RCC 7860 (cell line): ENCODE measurements at regions not wholly inside any gene's neighbourhood (a gene's known extent, or its start where the extent isn't known, plus 50 kb on each side); places are given as distances from the start of the nearest gene placed in this dataset.
"Not testable (repeated sequence)": the region's sequence is repeated elsewhere in the genome, so short reads cannot be mapped to it uniquely, and the experiment has no call there.

ENCODE experiments used
- DNase-seq: peaks from one replicate; pipeline ENCODE4 v3.0.0-alpha.2; 2015; ENCODE audit warnings: low spot score
- FAIRE-seq: peaks from 2 replicates; lab custom pipeline; 2012; peaks lifted over from hg19 to GRCh38; lab: Jason Lieb, UNC

DNA sequence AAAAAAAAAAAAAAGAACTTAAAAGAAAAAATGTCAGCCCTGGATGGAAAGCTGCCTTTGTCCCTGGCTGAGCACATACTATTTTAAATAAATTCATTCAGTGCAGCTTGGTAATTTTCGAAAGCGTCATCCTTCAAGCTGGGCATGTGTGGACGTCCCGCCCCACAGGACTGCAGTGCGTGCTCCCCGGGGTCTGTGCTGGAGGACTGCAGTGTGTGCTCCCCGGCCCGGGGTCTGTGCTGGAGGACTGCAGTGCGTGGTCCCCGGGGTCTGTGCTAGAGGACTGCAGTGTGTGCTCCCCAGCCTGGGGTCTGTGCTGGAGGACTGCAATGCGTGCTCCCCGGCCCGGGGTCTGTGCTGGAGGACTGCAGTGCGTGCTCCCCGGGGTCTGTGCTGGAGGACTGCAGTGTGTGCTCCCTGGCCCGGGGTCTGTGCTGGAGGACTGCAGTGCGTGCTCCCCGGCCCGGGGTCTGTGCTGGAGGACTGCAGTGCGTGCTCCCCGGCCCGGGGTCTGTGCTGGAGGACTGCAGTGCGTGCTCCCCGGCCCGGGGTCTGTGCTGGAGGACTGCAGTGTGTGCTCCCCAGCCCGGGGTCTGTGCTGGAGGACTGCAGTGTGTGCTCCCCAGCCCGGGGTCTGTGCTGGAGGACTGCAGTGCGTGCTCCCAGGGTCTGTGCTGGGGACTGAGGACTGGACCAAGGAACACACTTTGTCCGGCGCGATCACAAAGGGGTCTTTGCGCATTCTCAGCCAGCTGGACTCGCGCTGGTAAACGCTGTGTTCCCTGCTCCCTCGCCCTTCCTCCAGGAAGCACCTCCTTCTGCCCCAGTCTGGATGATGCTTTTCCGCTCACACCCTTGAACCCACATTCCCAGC lies 86.3 kb downstream of the CPN2 start:
- not testable (repeated sequence) for FAIRE-seq, DNase-seq

DNA sequence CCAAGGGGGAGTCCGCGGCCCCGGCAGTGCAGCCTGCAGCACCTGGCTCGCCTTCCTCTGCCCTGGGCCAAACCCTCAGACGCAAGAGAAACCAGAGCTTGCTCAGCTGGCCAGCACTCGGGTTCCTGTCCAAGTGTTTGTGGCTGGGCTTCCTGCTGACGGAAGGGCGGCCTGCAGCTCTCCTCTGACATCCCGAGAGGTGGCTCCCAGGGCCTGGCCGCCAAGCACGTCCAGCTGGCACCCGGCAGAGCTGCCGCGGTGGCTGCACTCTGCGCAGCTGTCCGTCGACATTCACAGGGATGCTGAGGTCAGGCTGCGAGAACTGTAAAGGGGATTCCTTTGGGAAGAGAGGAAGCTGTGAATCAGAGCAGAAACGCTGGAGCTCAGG lies 85.6 kb downstream of the CPN2 start:
- DNase-seq = peak; percentile 34
- no peak for FAIRE-seq

DNA sequence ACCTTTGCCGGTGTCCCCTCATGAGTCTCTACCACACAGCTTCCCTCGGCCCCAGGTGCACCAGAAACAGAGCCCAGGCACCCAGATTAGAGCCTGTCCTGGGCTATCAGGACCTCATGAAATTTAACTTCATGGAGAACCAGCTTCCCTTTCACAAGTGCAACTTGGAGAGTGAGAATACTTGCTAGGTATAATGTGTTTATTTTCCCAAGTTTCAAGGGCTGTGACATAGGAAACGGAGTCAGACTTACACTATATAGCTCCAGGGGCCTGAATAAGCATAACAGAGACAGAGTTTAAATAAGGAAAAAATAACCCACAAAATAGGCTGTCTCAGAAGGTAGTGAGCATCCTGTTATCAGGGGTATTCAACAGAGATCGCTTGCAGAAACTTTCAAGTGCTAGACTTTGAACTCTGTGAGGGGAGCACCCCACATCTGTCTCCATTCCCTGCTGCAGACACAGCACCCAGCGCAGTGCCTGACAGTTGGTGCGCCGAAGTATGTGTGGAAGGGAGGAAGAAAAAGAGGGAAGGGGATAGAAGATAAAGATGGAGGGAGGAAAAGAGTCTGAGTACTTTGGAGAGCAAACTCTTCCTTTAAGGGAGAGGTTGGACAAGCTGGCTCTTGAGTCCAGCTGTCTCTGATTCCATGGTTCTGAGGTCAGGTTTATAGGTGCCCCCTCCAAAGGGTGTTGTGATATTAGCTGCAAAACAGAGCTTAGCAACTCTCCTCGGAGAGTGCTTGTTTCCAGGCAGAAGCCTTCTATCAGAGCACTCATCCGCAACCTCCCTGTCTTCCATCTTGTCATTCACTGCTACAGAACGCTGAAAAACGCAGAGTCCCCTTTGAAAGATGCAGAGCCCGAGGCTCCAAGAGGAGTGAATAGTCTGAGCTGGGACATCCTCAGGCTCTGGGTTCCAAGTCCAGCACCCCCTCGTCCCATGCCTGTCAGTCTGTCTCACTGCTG lies 84.8 kb downstream of the CPN2 start:
- no peak for DNase-seq
- no peak for FAIRE-seq

DNA sequence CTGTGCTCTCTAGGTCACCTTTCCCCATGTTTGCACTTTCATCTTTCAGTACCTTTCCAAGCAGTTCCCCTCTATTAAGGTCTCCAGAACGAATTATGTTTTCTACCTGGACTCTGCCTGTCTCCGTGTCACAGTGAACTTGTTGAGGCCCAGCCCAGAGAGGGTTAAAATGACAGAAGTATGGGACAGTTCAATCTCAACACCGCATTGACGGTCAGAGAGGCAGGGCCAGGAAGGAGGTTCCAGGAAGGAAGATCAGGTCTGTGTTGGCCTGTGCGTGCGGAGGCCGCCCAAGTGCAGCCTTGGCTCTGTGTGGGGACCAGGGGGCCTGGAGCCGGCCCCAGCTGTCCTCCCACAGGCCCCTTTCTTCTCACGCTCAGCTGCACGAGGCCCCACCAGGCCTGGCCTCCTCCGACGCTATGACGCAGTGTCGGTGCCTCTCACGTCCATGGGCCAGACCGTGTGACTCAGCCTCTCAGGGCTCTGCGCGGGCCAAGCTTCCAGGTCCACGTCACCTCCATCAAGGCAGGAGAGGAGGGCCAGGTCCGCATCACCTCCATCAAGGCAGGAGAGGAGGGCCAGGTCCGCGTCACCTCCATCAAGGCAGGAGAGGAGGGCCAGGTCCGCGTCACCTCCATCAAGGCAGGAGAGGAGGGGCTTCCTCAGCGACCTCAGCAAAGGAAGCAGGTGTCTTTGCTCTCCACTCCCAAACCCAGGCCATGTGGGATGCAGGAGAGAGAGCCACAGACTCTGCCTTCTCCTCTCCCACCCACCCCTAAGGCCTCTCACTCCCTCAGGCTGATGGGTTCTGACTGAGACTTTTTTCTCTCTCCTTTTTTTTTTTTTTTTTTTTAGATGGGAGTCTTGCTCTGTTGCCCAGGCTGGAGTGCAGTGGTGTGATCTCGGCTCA lies 83.1 kb downstream of the CPN2 start:
- DNase-seq (no peak), FAIRE-seq (no peak)

DNA sequence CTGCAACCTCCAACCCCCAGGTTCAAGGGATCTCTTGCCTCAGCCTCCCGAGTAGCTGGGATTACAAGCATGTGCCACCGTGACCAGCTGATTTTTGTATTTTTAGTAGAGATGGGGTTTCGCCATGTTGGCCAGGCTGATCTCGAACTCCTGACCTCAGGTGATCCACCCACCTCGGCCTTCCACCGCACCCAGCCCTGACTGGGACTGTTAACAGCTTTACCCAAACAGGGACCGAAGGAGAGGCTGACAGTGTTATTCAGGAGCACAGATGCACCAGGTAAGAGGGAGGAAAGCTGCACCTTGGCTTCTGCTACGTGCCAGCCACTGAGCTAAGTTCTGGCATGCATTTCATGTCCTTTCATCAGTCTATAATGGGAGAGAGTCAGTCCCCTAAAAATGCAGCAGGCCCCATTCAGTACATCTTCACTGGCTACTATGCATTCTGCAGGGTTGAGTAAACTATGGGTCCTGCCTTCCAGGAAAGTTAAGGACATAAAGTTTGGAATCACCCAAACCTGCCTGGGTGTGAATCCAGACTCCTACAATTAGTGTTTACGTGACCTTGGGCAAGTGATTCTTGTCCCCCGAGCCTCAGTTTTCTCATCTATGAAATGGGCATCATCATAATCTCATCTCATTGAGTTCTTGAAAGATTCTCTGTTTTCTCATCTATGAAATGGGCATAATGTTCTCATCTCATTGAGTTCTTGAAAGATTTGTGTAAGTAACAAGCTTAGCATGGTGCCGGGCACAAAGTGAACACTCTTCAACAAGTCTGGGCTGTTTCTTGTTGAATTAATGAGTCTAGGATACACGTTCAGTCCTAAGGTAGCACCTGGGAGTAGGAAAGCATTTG lies 82.2 kb downstream of the CPN2 start:
- FAIRE-seq (no peak), DNase-seq (no peak)

DNA sequence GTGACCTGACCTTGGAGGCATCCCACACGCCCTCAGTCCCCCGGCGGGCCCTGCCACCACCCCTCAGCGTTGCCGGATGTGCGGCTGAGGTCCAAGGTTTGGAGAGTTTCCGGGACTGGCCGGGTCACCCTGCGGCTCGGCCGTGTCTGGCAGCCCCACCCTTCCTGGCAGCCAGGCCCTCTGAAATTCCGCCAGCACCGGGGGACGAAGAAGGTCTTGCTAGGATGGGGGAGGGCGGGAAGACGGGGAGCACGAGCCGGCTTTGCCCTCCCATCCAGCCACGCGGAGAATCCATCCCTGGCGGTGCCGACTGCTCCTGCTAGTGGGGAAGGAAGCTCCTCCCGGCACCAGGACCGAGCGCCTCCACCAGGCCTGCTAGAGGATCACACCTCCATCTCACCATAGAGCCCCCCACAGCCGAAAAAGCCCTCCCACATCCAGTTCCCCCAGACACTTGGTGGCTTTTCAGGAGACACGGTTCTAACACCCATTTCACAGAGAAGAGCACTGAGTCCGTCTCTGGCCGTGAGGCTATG lies 81.5 kb downstream of the CPN2 start:
- DNase-seq (no peak), FAIRE-seq (no peak)

DNA sequence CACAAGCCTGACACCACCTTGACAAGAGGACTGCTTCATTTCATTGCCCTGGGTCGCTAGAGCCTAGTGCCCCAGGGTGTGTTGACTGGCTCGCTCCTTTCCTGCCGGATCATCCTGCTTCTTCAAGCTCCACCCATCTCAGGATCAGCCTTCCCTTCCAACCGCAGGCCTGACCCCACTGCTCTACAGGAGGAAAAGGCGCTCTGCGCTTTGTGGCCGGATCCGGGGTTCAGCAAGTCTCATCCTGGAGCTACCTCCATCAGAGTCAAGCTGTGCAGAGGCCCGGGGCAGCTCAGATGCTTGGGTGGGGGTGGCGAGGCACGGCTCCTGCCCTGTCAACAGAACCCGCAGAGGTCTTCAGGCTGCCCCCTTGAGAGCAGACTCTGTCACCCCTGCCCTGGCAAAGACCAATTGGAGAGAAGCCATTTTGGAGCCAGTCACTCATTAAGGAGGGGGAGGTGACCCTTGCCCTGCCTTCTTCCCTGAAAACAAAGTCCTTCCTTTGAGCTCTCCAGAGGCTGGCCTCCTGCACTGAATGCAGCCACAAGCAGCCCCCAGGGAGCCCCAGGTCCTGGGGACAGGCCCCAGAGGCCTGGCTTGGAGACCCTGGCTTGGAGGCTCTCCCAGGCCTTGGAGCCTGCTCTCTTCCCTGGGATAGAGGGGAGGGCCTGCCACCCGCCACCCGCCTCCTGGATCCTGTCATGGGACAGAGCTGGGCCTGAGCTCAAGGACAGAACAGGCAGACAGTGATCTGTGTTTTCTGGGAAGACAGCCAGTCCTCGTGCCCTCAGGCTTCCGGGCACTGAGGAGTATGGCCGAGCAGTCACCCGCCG lies 80.3 kb downstream of the CPN2 start:
- FAIRE-seq = no peak
- no peak for DNase-seq

DNA sequence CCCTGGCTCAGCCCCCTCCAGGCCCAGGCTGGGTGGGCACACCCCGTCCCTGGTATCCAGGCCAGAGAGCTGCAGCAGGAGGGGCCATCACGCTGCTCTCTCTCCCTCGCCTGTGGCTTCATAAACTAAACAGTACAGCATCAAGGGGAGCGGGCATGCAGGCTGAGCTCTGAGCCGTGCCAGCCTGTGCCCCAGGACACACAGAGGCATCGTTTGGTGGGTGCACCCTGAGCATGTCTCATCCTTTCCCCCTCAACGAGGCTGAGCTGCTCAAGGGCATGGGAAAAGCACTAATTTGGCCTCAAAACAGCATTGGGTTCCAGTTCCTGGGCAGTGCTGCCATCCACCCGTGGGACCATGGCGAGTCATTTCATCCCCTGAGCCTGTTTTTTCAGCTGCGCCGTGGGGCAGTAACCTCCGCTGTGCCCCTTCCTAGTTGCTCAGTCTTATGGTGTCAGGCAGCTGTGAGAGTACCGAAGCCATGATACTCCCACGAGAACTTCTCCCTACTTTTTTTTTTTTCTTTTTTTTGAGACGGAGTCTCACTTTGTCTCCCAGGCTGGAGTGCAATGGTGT lies 79.6 kb downstream of the CPN2 start:
- no peak for FAIRE-seq

DNA sequence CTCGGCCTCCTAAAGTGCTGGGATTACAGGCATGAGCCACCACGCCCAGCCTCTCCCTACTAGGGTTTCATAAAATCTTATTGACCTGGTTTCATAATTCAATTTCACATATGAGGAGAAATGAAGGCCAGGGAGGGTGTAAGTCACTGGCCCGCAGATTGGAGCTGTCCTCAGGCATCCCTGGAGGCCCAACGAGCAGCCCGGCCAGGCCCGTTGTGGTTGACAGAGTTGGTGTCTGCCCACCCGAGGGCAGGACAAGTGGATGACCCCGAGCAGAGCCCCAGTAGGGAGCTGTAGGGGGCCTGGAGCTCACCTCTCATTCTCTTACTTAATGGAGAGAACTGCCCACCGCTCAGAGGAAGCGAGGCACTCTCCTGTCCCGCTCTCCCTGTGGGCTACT lies 78.9 kb downstream of the CPN2 start:
- no peak for FAIRE-seq
- DNase-seq = no peak

More for the DNA sequence above, 79.6 kb downstream of the CPN2 start:
- DNase-seq = no peak

DNA sequence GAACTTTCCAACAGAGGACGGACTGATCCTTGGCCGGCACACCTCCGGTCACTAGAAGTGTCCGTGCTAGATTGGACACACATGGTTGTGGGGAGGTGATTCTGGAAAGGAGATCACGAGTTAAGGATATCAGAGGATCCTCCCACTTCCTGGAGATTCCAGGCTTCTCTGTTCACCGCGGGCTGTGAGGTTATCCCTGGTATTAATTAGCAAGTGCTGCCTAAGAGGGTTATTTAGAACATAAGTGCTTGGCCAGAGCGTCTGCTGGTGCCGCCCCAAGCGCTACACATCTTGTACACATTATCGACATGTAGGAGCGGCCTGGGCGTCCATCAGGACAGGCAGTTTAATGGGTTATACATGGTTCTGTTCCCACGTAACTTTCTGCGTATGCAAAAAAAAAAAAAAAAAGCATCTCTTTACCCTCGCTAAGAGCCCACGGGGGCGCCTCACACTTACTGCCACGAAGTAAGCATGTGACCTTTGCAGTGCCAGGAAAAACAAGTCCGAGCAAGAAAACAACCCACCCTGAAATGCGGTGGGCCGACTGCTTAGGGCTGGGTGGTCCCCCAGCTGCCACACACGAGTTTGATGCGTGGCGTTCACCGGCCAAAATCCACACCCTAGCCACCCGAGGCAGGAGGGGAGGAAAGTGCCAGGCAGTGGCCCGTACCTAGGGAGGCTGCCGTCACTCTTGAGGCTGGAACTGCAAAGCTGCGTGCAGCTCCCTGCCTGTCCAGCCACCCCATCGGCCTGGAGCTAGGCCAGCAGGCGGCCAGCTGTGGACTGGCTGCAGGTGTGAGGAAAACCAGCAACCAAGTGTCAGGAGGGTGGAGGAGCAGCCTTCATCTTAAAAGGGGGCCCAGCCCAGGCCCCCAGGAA lies 78.0 kb downstream of the CPN2 start:
- FAIRE-seq (no peak), DNase-seq (no peak)

DNA sequence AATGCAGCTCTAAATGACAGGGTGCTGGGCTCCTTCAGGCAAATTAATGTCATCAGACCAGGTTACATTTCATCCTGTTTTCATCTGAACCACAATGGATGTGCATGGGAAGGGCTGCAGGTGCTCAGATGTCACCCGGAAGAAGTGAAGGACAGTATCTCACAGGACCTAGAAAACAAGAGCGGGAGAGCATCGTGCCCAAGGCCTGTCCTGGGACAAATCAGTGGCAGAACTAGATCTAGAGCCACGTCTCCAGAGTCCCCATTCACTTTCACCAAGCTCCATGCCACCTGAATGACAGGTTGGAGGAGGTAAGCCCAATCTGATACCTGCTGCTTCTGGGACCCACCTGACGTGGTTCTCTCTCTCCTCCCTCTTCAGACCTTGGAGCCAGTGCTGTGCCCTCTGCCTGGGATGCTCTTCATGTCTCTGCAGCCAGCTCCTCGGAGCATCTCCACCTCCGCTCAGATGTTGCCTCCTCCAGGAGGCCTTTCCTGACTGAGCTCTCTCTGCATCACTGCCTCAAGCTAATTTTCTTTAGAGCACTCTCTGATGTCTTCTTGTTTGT lies 77.3 kb downstream of the CPN2 start:
- FAIRE-seq (no peak), DNase-seq (no peak)

DNA sequence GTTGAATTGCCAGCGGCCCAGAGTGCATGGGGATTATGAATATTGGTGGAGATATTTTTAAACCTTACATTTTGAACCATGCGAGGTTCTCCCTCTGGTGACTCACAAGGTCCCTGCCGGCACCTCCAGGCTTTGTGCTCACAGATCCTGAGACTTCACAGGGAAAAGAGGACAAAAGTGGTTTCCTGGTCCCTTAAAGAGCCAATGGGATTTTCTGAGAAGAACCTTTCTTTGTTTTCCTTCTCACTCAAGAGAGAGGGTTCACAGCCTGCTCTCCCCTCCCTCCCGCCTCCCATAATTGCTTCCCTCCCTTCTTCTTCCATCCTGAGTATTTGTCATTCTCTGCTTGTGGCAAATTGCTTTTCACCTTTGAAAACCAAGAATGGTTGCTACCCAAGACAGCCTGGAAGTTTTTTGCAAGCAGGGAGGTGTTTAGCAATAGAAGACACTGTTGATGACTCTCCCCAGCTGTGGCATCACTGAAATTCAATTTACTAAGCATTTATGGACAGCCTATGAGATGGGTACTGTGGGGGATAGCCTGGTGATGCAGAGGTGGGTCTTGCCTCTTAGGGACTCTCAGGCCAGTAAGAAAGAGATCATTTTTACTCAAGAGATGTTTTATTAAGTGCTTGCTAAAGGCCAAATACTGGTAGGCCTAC lies 76.6 kb downstream of the CPN2 start:
- FAIRE-seq = no peak
- DNase-seq = no peak

DNA sequence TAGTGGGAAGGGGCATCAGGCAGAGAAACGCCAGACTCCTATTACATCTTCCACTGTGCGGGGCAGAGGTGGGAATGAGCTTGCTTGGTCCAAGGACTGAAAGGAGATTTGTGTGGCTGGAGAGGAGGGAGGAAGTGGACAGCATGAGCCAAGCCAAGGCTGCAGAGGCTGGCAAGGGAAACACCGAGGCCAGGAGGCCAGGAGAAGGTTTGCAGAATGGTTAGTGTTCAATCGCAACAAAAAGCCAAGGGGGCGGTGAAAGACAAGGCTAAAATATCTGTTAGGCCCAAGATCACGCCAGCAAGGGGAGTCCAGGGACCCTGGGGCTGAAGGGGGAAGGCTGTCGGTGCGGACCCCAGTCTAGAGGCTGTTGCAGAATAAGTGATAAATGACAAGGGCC lies 75.8 kb downstream of the CPN2 start:
- DNase-seq (no peak), FAIRE-seq (no peak)

DNA sequence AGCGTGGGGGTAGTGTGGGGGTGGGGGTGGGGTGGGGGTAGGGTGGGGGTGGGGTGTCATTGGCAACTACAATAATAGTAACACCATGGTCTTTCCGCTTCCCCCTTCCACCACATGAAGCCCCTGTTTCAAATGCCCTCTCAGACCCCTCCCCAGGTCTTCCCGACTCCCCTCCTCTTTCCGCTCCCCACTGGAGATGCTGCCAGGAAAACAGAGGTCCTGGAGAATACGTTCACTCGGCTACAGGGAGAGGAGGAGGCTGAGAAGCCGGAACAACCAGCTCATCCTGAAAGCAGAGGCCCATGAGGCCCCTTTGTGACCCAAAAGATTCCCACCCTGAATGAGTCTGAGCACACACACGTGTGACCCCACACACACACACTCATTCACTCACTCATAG lies 75.4 kb downstream of the CPN2 start:
- FAIRE-seq (no peak), DNase-seq (no peak)

DNA sequence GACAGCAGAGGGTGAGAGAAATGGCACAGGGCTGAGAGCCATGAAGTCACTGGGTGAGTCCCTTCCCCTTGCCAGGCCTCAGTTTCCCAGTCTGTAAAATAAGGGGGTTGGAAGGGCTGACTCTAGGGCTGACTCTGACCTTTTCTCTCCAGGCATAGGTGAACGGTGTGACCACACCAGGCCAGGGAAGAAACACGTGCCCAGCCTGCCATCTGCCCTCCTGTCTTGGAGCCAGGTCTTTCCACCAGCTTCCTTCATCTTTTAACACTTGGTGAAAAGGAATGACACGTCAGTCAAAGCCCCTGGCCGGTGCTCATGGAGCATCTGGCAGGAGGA lies 74.4 kb downstream of the CPN2 start:
- DNase-seq (no peak), FAIRE-seq (no peak)

DNA sequence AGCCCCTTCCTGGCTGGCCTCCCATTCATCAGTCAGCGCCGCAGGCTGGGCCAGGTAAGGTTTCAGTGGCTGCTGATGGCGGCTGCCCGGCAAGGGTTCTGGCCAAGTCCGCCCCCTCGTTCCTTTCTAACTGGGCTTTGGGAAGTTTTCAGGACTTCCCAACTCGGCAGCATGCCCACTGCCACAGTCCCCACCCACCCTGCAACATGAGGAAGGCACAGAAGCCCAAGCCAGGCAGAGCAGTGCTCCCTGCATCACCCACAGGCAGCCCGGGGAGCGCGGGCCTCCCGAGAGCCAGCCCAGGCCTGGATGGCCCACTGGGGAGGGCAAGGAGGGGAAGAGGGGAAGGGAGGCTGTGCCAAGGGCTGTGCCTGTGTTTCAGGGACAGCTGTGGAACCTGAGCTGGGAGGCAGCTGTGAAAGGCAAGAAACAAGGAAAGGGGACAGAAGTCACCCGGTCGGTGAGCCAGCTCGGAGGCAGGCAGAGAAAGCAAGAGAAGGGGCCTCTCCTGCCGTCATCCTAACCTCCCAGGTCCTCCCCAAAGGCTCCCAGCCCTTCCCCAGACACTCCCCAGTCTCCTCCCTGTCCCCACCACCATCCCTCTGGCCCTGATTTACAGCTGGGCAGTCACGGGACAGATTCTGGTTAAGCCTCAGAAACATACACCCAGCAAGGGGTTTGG lies 73.9 kb downstream of the CPN2 start:
- FAIRE-seq (no peak), DNase-seq (no peak)
